GM18951 (cell line): ENCODE measurements at regions not wholly inside any gene's neighbourhood (a gene's known extent, or its start where the extent isn't known, plus 50 kb on each side); places are given as distances from the start of the nearest gene placed in this dataset.

Experiments used
- POLR2A ChIP-seq: IDR thresholded peaks from 4 replicates; pipeline ENCODE4 v1.6.1; 2011; ENCODE audit warnings: mild to moderate bottlenecking; ENCODE audit not compliant: insufficient read length, insufficient read depth; ENCODE audit errors: extremely low read depth
- in situ Hi-C: fragments of 300-500 bp; cut with MboI; formaldehyde crosslinking; loops from one replicate; pipeline ENCODE4 v1.12.0; 2022; ENCODE audit warnings: low sequenced_read_pairs, mixed read lengths, inconsistent platforms; ENCODE audit not compliant: unreplicated experiment

GRCh38 chr12:92229381-92229780, 83.7 kb upstream of the BTG1 start:
- TF ChIP-seq POLR2A, result no peak
- in situ Hi-C loops, result no loop called here

GRCh38 chr12:92226961-92227360, 81.3 kb upstream of the BTG1 start:
- no peak for TF ChIP-seq POLR2A
- in situ Hi-C loops, result no loop called here

- no peak for TF ChIP-seq POLR2A
- in situ Hi-C loops, result no loop called here
Measured at GRCh38 chr12:92226071-92226661, 80.5 kb upstream of the BTG1 start.

GRCh38 chr12:92224685-92225331, 79.2 kb upstream of the BTG1 start:
- in situ Hi-C loops, result no loop called here
- TF ChIP-seq POLR2A, result no peak

GRCh38 chr12:92223481-92223880, 77.8 kb upstream of the BTG1 start:
- in situ Hi-C loops, result no loop called here
- no peak for TF ChIP-seq POLR2A

GRCh38 chr12:92221656-92222315, 76.1 kb upstream of the BTG1 start:
- in situ Hi-C loops, result no loop called here
- no peak for TF ChIP-seq POLR2A

GRCh38 chr12:92218394-92219077, 72.9 kb upstream of the BTG1 start:
- TF ChIP-seq POLR2A, result no peak
- in situ Hi-C loops, result no loop called here

GRCh38 chr12:92216092-92216491, 70.4 kb upstream of the BTG1 start:
- in situ Hi-C loops, result no loop called here
- no peak for TF ChIP-seq POLR2A

- no peak for TF ChIP-seq POLR2A
- in situ Hi-C loops, result no loop called here
Measured at GRCh38 chr12:92215358-92215757, 69.7 kb upstream of the BTG1 start.

- in situ Hi-C loops, result no loop called here
Measured at GRCh38 chr12:92213166-92213565, 67.5 kb upstream of the BTG1 start.

GRCh38 chr12:92210071-92210470, 64.4 kb upstream of the BTG1 start:
- in situ Hi-C loops, result no loop called here
- no peak for TF ChIP-seq POLR2A

More at GRCh38 chr12:92213166-92213565, 67.5 kb upstream of the BTG1 start:
- no peak for TF ChIP-seq POLR2A

GRCh38 chr12:92208613-92209121, 63.0 kb upstream of the BTG1 start:
- in situ Hi-C loops, result no loop called here
- TF ChIP-seq POLR2A, result no peak

GRCh38 chr12:92206596-92206995, 61.0 kb upstream of the BTG1 start:
- TF ChIP-seq POLR2A, result no peak
- in situ Hi-C loops, result no loop called here
